SJCRH30 (cell line): ENCODE measurements at regions not wholly inside any gene's neighbourhood (a gene's known extent, or its start where the extent isn't known, plus 50 kb on each side); places are given as distances from the start of the nearest gene placed in this dataset.
"Not testable (repeated sequence)": the region's sequence is repeated elsewhere in the genome, so short reads cannot be mapped to it uniquely, and the experiment has no call there.

ENCODE experiments used
- DNase-seq, 2 experiments: peaks; one replicate each; pipeline ENCODE4 v3.0.0-alpha.2; 2015 to 2020
- H3K27ac ChIP-seq: fragments of 250-450 bp; sonication (Bioruptor Pico); 2 replicates; pipeline ENCODE4 v1.5.1; 2020; ENCODE audit warnings: mild to moderate bottlenecking, moderate library complexity
- H3K27me3 ChIP-seq: fragments of 250-450 bp; sonication (Bioruptor Pico); 2 replicates; pipeline ENCODE4 v1.5.1; 2020; ENCODE audit warnings: mild to moderate bottlenecking, moderate library complexity
- H3K36me3 ChIP-seq: fragments of 250-450 bp; sonication (Bioruptor Pico); 2 replicates; pipeline ENCODE4 v1.5.1; 2020; ENCODE audit warnings: mild to moderate bottlenecking, moderate library complexity
- H3K4me1 ChIP-seq: fragments of 250-450 bp; sonication (Bioruptor Pico); 2 replicates; pipeline ENCODE4 v1.5.1; 2020; ENCODE audit warnings: mild to moderate bottlenecking, moderate library complexity
- H3K4me3 ChIP-seq: fragments of 250-450 bp; sonication (Bioruptor Pico); 2 replicates; pipeline ENCODE4 v1.5.1; 2020; ENCODE audit warnings: mild to moderate bottlenecking, moderate library complexity
- H3K9me3 ChIP-seq: fragments of 250-450 bp; sonication (Bioruptor Pico); replicated peaks from 2 replicates; pipeline ENCODE4 v1.5.1; 2020; ENCODE audit warnings: mild to moderate bottlenecking, moderate library complexity

DNA sequence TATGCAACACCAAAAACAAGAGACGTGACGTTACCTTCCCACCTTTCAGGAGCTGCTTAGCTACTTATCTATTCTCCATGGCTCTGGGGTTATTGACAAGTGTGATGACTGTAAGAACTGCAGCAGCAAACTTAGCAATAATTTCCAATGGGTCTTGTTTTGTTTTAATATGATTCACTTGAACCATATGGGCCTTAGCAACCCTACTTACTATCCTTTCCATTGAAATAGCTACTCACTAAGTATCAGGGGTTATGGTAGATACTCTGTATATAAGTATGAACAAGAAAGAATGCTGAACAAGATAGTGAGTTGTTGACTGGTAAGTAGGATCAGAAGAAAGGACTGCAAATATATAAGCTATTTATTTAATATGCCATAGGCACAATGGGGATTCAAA is 69.3 kb upstream of the BBX start:
- no peak overlapping the region for H3K4me3 ChIP-seq
- no peaks in the 10 kb centered on the region for H3K4me1 ChIP-seq
- no peak overlapping the region for H3K27ac ChIP-seq
- no peaks in the 10 kb centered on the region for H3K9me3 ChIP-seq
- H3K27me3 ChIP-seq: no peaks in the 10 kb centered on the region
- DNase-seq: no peak
- H3K36me3 ChIP-seq: no peaks in the 10 kb centered on the region

DNA sequence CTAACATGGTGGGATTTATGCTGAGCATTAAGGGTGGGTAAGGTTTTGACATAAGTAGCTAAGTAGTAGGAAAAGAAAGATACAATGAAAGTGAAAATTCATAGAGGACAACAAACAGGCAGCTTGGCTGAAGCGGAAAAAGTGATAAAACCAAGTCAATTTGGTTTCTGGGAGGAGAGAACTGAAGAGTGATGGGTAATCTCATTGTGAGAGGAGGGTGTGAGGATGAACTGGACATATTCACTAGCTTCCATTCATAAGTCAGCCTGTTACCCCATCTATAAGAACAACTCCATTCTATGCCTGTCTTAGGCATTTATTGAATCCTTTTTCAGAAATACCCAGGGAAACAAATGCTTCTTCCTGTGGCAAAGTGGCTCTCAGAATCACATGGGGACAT is 67.1 kb upstream of the BBX start:
- no peak for DNase-seq
- no peaks in the 10 kb centered on the region for H3K36me3 ChIP-seq
- H3K9me3 ChIP-seq: no peaks in the 10 kb centered on the region
- H3K27ac ChIP-seq: no peak overlapping the region
- H3K27me3 ChIP-seq: no peaks in the 10 kb centered on the region
- no peak overlapping the region for H3K4me3 ChIP-seq
- 0 out of 2 replicates have a peak, but pooled peaks cover 2% of the 10 kb centered on the region for H3K4me1 ChIP-seq

DNA sequence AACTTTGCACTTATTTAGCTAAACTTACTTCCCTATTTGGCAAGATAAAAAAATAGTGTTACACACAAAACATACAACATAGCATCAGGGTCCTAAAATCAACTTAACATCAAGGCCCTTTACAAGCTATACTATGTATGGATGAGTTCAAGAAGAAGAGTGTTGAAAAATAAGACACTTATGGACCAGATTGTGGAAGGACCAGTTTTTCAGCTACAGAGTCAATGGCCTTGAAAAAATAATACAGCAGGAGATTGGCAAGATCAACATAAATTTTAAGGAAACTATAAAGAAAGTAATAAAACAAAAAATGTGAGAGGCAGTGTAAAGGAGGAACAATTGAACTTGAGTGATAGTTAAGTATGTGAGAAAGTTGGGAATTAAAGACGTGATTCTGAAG is 66.3 kb upstream of the BBX start:
- Histone ChIP-seq H3K4me3 (no peak overlapping the region), H3K9me3 (no peaks in the 10 kb centered on the region), H3K27me3 (no peaks in the 10 kb centered on the region), H3K36me3 (no peaks in the 10 kb centered on the region), H3K27ac (no peak overlapping the region), H3K4me1 (0 out of 2 replicates have a peak, but pooled peaks cover 2% of the 10 kb centered on the region)
- DNase-seq: no peak

DNA sequence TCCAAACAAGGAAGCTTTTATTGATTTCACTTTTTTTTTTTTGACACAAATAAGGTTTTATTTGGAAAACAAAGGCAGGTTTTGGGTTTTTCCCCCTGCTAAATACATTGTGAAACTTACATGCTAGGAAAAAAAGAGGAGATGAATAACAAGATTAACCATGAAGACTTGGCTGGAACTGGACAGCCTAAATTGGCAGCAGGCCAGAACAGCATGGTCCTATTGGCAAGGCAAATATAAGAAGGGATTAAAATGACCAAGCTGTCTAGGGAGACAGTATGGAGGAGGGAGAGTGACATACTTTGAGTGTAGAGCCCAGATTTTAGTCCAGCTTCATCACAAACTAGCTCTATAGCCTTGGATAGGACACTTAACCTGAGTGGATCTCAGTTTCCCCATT is 63.9 kb upstream of the BBX start:
- DNase-seq: peak; percentile 14 to 39
- Histone ChIP-seq H3K36me3 (no peaks in the 10 kb centered on the region), H3K27ac (no peak overlapping the region), H3K27me3 (no peaks in the 10 kb centered on the region), H3K4me3 (no peak overlapping the region), H3K9me3 (no peaks in the 10 kb centered on the region), H3K4me1 (0 out of 2 replicates have a peak, but pooled peaks cover 2% of the 10 kb centered on the region)

DNA sequence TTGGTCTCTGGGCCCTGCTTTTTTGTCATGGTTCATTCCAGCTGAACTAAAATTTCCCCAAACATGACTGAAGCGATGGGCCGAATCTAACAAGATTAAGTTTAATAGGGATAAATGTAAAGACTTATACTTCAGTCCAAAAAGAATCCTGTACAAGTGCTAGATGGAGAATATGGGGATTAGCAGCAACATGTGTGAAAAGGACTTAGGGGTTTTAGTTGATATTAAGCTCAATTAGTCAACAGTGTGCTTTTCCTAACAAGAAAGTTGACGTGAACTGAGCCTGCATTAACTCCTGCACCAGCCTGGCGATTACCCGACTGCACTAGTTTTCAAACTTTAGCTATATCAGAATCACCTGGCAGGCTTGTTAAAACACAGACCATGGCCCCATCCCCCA is 61.0 kb upstream of the BBX start:
- H3K9me3 ChIP-seq: no peaks in the 10 kb centered on the region
- no peaks in the 10 kb centered on the region for H3K27me3 ChIP-seq
- DNase-seq: no peak

DNA sequence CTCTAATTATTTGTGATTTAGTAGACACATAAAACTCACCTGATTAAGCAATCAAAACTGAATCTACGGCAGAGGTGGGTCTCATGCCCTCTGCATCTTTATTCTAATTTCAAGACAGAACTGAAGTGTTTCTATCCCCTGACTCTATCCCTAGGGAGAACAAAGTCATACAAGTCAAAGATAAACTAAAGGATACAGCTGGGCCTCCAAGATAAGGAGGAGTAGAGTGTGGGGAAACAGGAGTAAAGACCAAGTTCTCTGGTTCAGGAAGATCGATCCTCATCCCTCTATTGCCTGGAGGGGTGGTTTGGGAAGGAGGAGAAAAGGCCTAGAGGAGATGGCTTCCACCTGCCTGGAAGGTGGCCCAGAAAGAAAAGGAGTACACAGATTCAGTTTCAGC is 58.7 kb upstream of the BBX start:
- no peak for DNase-seq
- H3K4me3 ChIP-seq: no peak overlapping the region
- H3K36me3 ChIP-seq: no peaks in the 10 kb centered on the region
- H3K4me1 ChIP-seq: 0 out of 2 replicates have a peak, but pooled peaks cover under 1% of the 10 kb centered on the region
- no peaks in the 10 kb centered on the region for H3K9me3 ChIP-seq
- no peak overlapping the region for H3K27ac ChIP-seq
- no peaks in the 10 kb centered on the region for H3K27me3 ChIP-seq

More for the DNA sequence above, 61.0 kb upstream of the BBX start:
- 0 out of 2 replicates have a peak, but pooled peaks cover 2% of the 10 kb centered on the region for H3K4me1 ChIP-seq
- H3K36me3 ChIP-seq: no peaks in the 10 kb centered on the region
- no peak overlapping the region for H3K27ac ChIP-seq
- H3K4me3 ChIP-seq: no peak overlapping the region

DNA sequence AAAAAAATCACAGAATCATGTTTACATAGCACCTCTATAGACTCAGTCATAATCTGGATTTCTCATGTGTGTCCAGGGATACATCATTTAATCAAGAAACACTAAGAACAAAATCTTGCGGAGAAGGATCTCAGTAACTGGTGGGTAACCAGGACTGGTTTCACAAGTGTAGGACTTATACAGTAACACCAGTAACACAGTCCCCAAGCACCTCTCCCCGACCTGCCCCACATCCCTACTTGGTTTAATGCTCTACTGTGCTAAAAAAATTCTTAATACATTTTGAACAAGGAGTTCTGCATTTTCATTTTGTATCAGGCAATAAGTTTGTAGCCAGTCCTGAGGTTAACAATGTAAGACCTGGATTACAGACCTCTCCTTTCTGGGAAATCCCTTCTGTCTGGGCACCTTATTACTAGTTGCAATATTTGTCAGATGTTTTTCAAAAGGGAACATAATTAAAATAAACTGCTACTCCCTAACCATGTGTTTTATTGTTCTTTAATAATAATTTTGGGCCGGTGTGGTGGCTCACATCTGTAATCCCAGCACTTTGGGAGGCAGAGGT is 57.6 kb upstream of the BBX start:
- H3K4me3 ChIP-seq: no peak overlapping the region
- no peak overlapping the region for H3K27ac ChIP-seq
- no peaks in the 10 kb centered on the region for H3K27me3 ChIP-seq
- no peaks in the 10 kb centered on the region for H3K9me3 ChIP-seq
- no peaks in the 10 kb centered on the region for H3K36me3 ChIP-seq
- no peak for DNase-seq
- H3K4me1 ChIP-seq: no peaks in the 10 kb centered on the region

DNA sequence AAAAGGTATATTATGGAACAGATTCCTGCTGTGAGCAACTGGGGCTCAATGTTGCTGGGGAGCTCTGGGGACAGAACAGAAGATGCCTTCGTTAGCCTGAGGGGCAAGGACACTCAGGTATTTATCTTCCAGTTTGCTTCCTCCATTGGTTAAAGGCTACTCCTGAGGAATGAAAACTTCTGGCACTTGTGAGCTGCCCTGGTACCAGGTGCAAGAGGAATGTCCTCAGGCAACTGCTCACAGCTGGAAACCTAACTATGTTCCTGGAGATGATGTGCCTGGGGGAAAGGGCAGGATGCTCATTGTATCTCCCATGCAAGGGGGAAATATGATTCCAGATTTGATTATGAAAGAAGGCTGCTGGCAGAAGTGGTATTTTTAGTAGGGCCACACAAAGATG is 54.0 kb upstream of the BBX start:
- DNase-seq: no peak
- Histone ChIP-seq H3K27ac (no peak overlapping the region), H3K27me3 (no peaks in the 10 kb centered on the region), H3K36me3 (no peaks in the 10 kb centered on the region), H3K4me3 (no peak overlapping the region), H3K4me1 (no peaks in the 10 kb centered on the region), H3K9me3 (no peaks in the 10 kb centered on the region)

DNA sequence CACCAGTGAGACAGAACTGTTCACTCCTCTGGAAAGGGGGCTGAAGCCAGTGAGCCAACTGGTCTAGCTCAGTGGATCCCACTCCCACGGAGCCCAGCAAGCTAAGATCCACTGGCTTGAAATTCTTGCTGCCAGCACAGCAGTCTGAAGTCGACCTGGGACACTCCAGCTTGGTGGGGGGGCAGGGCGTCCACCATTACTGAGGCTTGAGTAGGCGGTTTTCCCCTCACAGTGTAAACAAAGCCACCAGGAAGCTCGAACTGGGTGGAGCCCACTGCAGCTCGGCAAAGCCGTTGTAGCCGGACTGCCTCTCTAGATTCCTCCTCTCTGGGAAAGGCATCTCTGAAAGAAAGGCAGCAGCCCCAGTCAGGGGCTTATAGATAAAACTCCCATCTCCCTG is 52.3 kb upstream of the BBX start:
- not testable (repeated sequence) for DNase-seq, H3K27me3 ChIP-seq, H3K9me3 ChIP-seq, H3K4me1 ChIP-seq, H3K36me3 ChIP-seq, H3K27ac ChIP-seq
- H3K4me3 ChIP-seq: peak overlapping the region; percentile 34
